ENCODE measurements at regions not wholly inside any gene's neighbourhood (a gene's known extent, or its start where the extent isn't known, plus 50 kb on each side); places are given as distances from the start of the nearest gene placed in this dataset.

DNA sequence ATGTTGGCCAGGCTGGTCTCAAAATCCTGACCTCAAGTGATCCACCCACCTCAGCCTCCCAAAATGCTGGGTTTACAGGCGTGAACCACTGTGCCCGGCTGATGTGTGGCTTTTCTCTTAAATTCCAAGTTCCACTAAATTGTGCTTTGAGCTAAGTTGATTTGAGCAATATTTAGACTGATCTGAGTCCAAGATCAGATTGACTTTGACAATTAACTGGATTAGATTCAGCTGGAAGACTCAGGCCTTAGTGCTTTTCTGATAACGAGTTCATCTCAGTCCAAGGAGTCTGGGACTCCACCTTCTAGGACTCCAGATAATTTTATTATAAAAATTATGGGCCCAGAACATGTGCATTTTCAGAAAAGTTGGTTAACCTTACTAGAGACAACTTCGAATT, 94.4 kb upstream of the FAM174B start:
- Histone ChIP-seq H4K20me1 (ENCODE audit: insufficient read depth) (no peaks in the 10 kb centered on the region), H3K36me3 (ENCODE audit: control insufficient read depth in 1 of 2, insufficient read depth in 2 of 2, low read length in 2 of 2) (no peaks in the 10 kb centered on the region), H3K4me1 (ENCODE audit: control insufficient read depth in 1 of 2, insufficient read depth in 2 of 2, low read length in 2 of 2) (peaks cover 3 to 4% of the 10 kb centered on the region in 2 experiments; a peak in 2 of 4 replicates), H3K4me3 (replicated peaks in 1 of 2; ENCODE audit: low read depth in 1 of 2, low read length in 2 of 2) (no peak overlapping the region), H3K9me3 (ENCODE audit: control insufficient read depth in 1 of 2, insufficient read depth in 1 of 2, low read depth in 1 of 2, low read length in 2 of 2) (no peaks in the 10 kb centered on the region), H3K27me3 (ENCODE audit: insufficient read depth, low read length) (no peaks in the 10 kb centered on the region), H3K4me2 (ENCODE audit: low read length) (no peak overlapping the region), H3K79me2 (ENCODE audit: insufficient read depth, low read length) (no peaks in the 10 kb centered on the region), H3K9ac (ENCODE audit: low read length) (no peak overlapping the region), H3K9me2 (ENCODE audit: insufficient read depth) (no peaks in the 10 kb centered on the region), H3K27ac (ENCODE audit: low read depth, low read length) (no peak overlapping the region), H2AFZ (ENCODE audit: low read depth, low read length, poor library complexity, severe bottlenecking) (no peak overlapping the region)
- ChIA-PET POLR2A (no interaction called here), CTCF (no interaction called here), RAD21 (ENCODE audit: low non-redundant PET in 1 of 2, low total read pairs in 2 of 2, uncharacterized antibody in 2 of 2, unreplicated experiment in 2 of 2) (no interaction called here)
- ATAC-seq (no peak), DNase-seq (ENCODE audit: low read depth, low spot score) (no peak)
- BruUV-seq (replicated peaks): no TSS peak
- intact Hi-C loops (cut with micrococcal nuclease): no loop called here
- TF ChIP-seq FOSL1 (IDR thresholded peaks at IDR 0.05; ENCODE audit: low read depth) (no peak), SP1 (IDR thresholded peaks at IDR 0.05; ENCODE audit: low read depth) (no peak), CTCF (IDR thresholded peaks at IDR 0.05 in 2 of 3, conservative IDR thresholded peaks at IDR 0.05 in 1 of 3; ENCODE audit: borderline replicate concordance in 1 of 3, insufficient read depth in 1 of 3, low read depth in 2 of 3, low read length in 2 of 3) (no peak), ZNF274 (IDR thresholded peaks at IDR 0.05; ENCODE audit: low read depth, low read length) (no peak), EGR1 (IDR thresholded peaks at IDR 0.05; ENCODE audit: low read depth) (no peak), CEBPB (IDR thresholded peaks at IDR 0.05; ENCODE audit: low read depth) (no peak)

DNA sequence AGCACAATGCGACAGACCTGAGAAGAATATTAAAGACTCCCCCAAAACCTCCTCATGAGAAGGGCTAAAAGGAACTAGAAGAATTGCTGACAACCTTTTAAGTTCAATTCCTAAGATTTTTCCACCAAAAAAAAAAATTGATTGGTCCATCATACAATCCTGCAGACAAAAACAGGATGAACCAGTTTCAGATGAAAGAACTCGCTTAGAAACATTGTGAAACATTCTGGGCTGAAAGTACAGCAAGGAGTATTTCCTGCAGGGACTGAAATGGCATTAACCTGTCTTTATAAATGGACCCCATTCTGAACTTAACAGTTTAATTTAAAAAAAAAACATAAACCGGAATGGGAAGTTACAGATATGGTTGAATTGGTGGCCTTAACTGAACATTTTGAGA, 96.0 kb upstream of the FAM174B start:
- Histone ChIP-seq H3K4me3 (replicated peaks in 1 of 2; ENCODE audit: low read depth in 1 of 2, low read length in 2 of 2) (no peak overlapping the region), H3K4me1 (ENCODE audit: control insufficient read depth in 1 of 2, insufficient read depth in 2 of 2, low read length in 2 of 2) (peaks cover 3 to 4% of the 10 kb centered on the region in 2 experiments; a peak in 2 of 4 replicates), H3K4me2 (ENCODE audit: low read length) (no peak overlapping the region), H4K20me1 (ENCODE audit: insufficient read depth) (no peaks in the 10 kb centered on the region), H3K9me3 (ENCODE audit: control insufficient read depth in 1 of 2, insufficient read depth in 1 of 2, low read depth in 1 of 2, low read length in 2 of 2) (no peaks in the 10 kb centered on the region), H3K36me3 (ENCODE audit: control insufficient read depth in 1 of 2, insufficient read depth in 2 of 2, low read length in 2 of 2) (no peaks in the 10 kb centered on the region), H3K9me2 (ENCODE audit: insufficient read depth) (no peaks in the 10 kb centered on the region), H3K79me2 (ENCODE audit: insufficient read depth, low read length) (no peaks in the 10 kb centered on the region), H2AFZ (ENCODE audit: low read depth, low read length, poor library complexity, severe bottlenecking) (no peak overlapping the region), H3K9ac (ENCODE audit: low read length) (no peak overlapping the region), H3K27ac (ENCODE audit: low read depth, low read length) (no peak overlapping the region), H3K27me3 (ENCODE audit: insufficient read depth, low read length) (no peaks in the 10 kb centered on the region)
- POLR2A ChIA-PET: no interaction called here
- intact Hi-C loops (cut with micrococcal nuclease): no loop called here
- DNase-seq (ENCODE audit: low read depth, low spot score) (no peak), ATAC-seq (no peak)
- TF ChIP-seq POLR2A (IDR thresholded peaks at IDR 0.05; ENCODE audit: borderline replicate concordance, extremely low read depth, insufficient read depth, insufficient read length): no peak
- peak; percentile 32; the same call in 1 of the 2 replicates for TF ChIP-seq CEBPB (IDR thresholded peaks at IDR 0.05; ENCODE audit: low read depth)
- TF ChIP-seq, protein P1, sequence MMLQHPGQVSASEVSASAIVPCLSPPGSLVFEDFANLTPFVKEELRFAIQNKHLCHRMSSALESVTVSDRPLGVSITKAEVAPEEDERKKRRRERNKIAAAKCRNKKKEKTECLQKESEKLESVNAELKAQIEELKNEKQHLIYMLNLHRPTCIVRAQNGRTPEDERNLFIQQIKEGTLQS (IDR thresholded peaks at IDR 0.05): no peak
- no peak for TF ChIP-seq REST (IDR thresholded peaks at IDR 0.05; ENCODE audit: low read depth)
- TF ChIP-seq EGR1 (IDR thresholded peaks at IDR 0.05; ENCODE audit: low read depth): no peak
- CTCF ChIA-PET: no interaction called here
- RAD21 ChIA-PET (ENCODE audit: low non-redundant PET in 1 of 2, low total read pairs in 2 of 2, uncharacterized antibody in 2 of 2, unreplicated experiment in 2 of 2): no interaction called here
- no TSS peak for BruUV-seq (replicated peaks)

All from HCT116 (cell line).